ENCODE measurements at regions not wholly inside any gene's neighbourhood (a gene's known extent, or its start where the extent isn't known, plus 50 kb on each side); places are given as distances from the start of the nearest gene placed in this dataset.

DNA sequence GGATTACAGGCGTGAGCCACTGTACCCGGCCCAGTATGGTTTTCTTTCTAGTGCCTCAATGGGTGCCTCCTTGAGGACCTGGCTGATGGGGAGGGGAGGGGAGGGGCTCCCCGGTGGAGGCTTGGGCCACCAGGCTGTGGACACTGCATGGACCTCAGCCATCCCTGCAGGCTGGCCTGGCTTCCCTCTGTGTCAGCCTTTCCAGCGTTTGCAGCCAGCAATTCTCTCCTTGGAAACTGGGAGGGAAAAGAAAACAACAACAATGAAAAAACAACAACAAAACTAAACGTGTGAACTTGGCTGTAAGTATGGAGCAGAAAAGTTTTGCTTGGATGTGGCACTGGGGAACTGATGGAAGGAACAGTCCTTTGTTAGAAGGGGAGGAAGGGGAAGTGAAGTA is 159.3 kb downstream of the GLI2 start:
- no peak for TF ChIP-seq ZBTB7A (CRISPR knock-in tag; IDR thresholded peaks at IDR 0.05)
- TF ChIP-seq CREB1 (IDR thresholded peaks at IDR 0.05) = no peak
- TF ChIP-seq CREB1 (CRISPR knock-in tag; IDR thresholded peaks at IDR 0.05) = no peak

All from HepG2 (cell line).